GM23338 (cell line): ENCODE measurements at regions not wholly inside any gene's neighbourhood (a gene's known extent, or its start where the extent isn't known, plus 50 kb on each side); places are given as distances from the start of the nearest gene placed in this dataset.

Source experiments
- ATAC-seq: fragments of 200-7000 bp; cut with Tn5 transposase; 3 replicates; pipeline ENCODE4 v1.9.1; 2020
- DNase-seq: peaks from one replicate; pipeline ENCODE4 v3.0.0-alpha.2; 2015; ENCODE audit warnings: low spot score
- H2AFZ ChIP-seq: fragments of 200-600 bp; sonication (generic); 2 replicates; pipeline ENCODE4 v1.8.0; 2016; ENCODE audit warnings: antibody characterized with exemption, mild to moderate bottlenecking, moderate library complexity
- H3F3A ChIP-seq: fragments of 200-600 bp; sonication (generic); replicated peaks from 2 replicates; pipeline ENCODE4 v1.8.0; 2017; ENCODE audit warnings: antibody characterized with exemption, mixed run types, low read depth
- H3K27ac ChIP-seq: fragments of 200-600 bp; sonication (generic); 2 replicates; pipeline ENCODE4 v1.6.1; 2016; ENCODE audit warnings: low read depth
- H3K27me3 ChIP-seq: fragments of 200-600 bp; sonication (generic); 2 replicates; pipeline ENCODE4 v1.8.0; 2016; ENCODE audit warnings: mild to moderate bottlenecking, mixed run types, moderate library complexity; ENCODE audit not compliant: insufficient read depth
- H3K36me3 ChIP-seq: fragments of 200-600 bp; sonication (generic); 2 replicates; pipeline ENCODE4 v1.8.0; 2016; ENCODE audit warnings: mild to moderate bottlenecking; ENCODE audit not compliant: insufficient read depth
- H3K4me1 ChIP-seq: fragments of 200-600 bp; sonication (generic); 2 replicates; pipeline ENCODE4 v1.8.0; 2016; ENCODE audit warnings: mild to moderate bottlenecking, moderate library complexity; ENCODE audit not compliant: insufficient read depth
- H3K4me2 ChIP-seq: fragments of 200-600 bp; sonication (generic); 2 replicates; pipeline ENCODE4 v1.7.1; 2017; ENCODE audit warnings: mixed run types
- H3K4me3 ChIP-seq: fragments of 200-600 bp; sonication (generic); 2 replicates; pipeline ENCODE4 v1.6.1; 2016; ENCODE audit warnings: mixed run types
- H3K79me2 ChIP-seq: fragments of 200-600 bp; sonication (generic); replicated peaks from 2 replicates; pipeline ENCODE4 v1.8.0; 2017; ENCODE audit warnings: mild to moderate bottlenecking; ENCODE audit not compliant: insufficient read depth
- H3K9me2 ChIP-seq: fragments of 200-600 bp; sonication (generic); 2 replicates; pipeline ENCODE4 v1.8.0; 2017; ENCODE audit not compliant: insufficient read depth
- H4K20me1 ChIP-seq: fragments of 200-600 bp; sonication (generic); replicated peaks from 2 replicates; pipeline ENCODE4 v1.8.0; 2017; ENCODE audit warnings: mild to moderate bottlenecking; ENCODE audit not compliant: insufficient read depth
- H3K27ac Mint-ChIP-seq: 2 replicates; pipeline ENCODE4 v1.8.0; 2020; ENCODE audit warnings: inconsistent platforms, mild to moderate bottlenecking, moderate library complexity, mixed read lengths
- H3K27me3 Mint-ChIP-seq: 3 replicates; pipeline ENCODE4 v1.8.0; 2022; ENCODE audit warnings: low read depth, mild to moderate bottlenecking, moderate library complexity, mixed read lengths, inconsistent platforms; ENCODE audit not compliant: insufficient read depth, poor library complexity
- H3K36me3 Mint-ChIP-seq: 3 replicates; pipeline ENCODE4 v1.8.0; 2021; ENCODE audit warnings: low read depth, mild to moderate bottlenecking, inconsistent platforms, moderate library complexity, mixed read lengths
- H3K4me1 Mint-ChIP-seq: 3 replicates; pipeline ENCODE4 v1.8.0; 2020; ENCODE audit warnings: mild to moderate bottlenecking, inconsistent platforms, mixed read lengths
- H3K4me3 Mint-ChIP-seq: 3 replicates; pipeline ENCODE4 v1.8.0; 2021; ENCODE audit warnings: moderate library complexity, mild to moderate bottlenecking, inconsistent platforms, mixed read lengths
- H3K9me3 Mint-ChIP-seq: 3 replicates; pipeline ENCODE4 v1.8.0; 2020; ENCODE audit warnings: moderate library complexity, mild to moderate bottlenecking, inconsistent platforms, mixed read lengths
- CREB1 ChIP-seq: fragments of 250-450 bp; sonication (Bioruptor Pico); IDR thresholded peaks from 2 replicates; pipeline ENCODE4 v1.5.0; 2020; ENCODE audit warnings: low read depth, mild to moderate bottlenecking, moderate library complexity
- CTCF ChIP-seq, 2 experiments: fragments of 200-600 bp in 1 of 2; sonication (generic) in 1 of 2; conservative IDR thresholded peaks; 2 replicates each; pipeline versions ENCODE4 v1.5.1 to v1.6.1; 2016 to 2017; ENCODE audit warnings: antibody characterized with exemption in 2 of 2, low read depth in 2 of 2, mild to moderate bottlenecking in 2 of 2, moderate library complexity in 1 of 2
- EZH2 ChIP-seq: fragments of 200-600 bp; sonication (generic); IDR thresholded peaks from one replicate; pipeline ENCODE4 v1.8.0; 2017; ENCODE audit warnings: antibody characterized with exemption, mild to moderate bottlenecking, low read depth; ENCODE audit not compliant: unreplicated experiment
- EZH2phosphoT487 ChIP-seq: fragments of 200-600 bp; sonication (generic); IDR thresholded peaks from one replicate; pipeline ENCODE4 v1.8.1; 2018; ENCODE audit warnings: antibody characterized with exemption; ENCODE audit not compliant: unreplicated experiment
- JUNB ChIP-seq: IDR thresholded peaks from one replicate; pipeline ENCODE4 v1.6.1; 2016; ENCODE audit warnings: antibody characterized with exemption; ENCODE audit not compliant: unreplicated experiment
- NANOG ChIP-seq: IDR thresholded peaks from 2 replicates; pipeline ENCODE4 v1.6.1; 2016; ENCODE audit warnings: antibody characterized with exemption, borderline replicate concordance
- POLR2AphosphoS5 ChIP-seq: IDR thresholded peaks from 2 replicates; pipeline ENCODE4 v1.6.1; 2016; ENCODE audit warnings: antibody characterized with exemption, low read depth
- STAT1 ChIP-seq: IDR thresholded peaks from one replicate; pipeline ENCODE4 v1.6.1; 2016; ENCODE audit warnings: antibody characterized with exemption; ENCODE audit not compliant: unreplicated experiment
- ZNF114 ChIP-seq: fragments of 250-450 bp; sonication (Bioruptor Pico); IDR thresholded peaks from 2 replicates; pipeline ENCODE4 v1.5.0; 2020; ENCODE audit warnings: mild to moderate bottlenecking, moderate library complexity
- ZNF331 ChIP-seq: fragments of 250-450 bp; sonication (Bioruptor Pico); IDR thresholded peaks from 2 replicates; pipeline ENCODE4 v1.5.0; 2020; ENCODE audit warnings: low read depth, mild to moderate bottlenecking, moderate library complexity
- TF ChIP-seq, protein P1 (sequence below): IDR thresholded peaks from one replicate; pipeline ENCODE4 v1.6.1; 2018; ENCODE audit warnings: antibody characterized with exemption; ENCODE audit not compliant: unreplicated experiment
- TF ChIP-seq, protein P2 (sequence below): IDR thresholded peaks from 2 replicates; pipeline ENCODE4 v1.6.1; 2016; ENCODE audit warnings: antibody characterized with exemption
- TF ChIP-seq, protein P3 (sequence below): fragments of 250-450 bp; sonication (Bioruptor Pico); IDR thresholded peaks from 2 replicates; pipeline ENCODE4 v1.5.0; 2020; ENCODE audit warnings: mild to moderate bottlenecking, moderate library complexity

DNA sequence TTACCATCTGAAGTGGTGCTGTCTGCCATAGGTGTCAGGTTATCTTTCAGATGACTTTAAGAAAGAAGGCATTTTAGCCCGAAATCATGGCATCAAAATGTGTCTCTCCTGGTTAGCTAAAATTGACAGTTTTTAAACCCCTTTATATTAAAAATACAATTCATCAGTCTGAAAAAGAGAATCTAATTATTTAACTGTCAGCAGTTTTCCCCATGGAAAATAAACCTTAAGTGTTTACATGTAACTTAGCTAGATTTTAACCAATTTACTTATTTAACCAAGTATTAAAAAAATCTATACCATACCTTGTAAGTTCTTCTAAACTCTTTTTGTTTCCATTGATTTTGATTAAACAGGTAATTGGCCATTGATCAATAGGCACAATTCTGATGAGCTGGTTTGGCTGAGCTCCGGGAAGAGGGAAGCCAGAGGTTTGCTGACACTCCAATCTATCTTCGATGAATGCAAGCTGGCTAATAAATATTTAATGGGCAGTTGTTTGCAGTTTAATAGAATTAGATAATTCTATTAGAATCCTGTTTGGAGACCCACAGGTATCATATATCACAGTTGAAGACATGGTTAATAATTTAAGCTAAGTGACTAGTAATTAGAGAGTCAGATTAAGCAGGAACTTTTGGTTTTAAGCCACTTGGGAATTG, 114.0 kb downstream of the MAT2B start:
- peaks cover 2% of the 10 kb centered on the region for H3K27me3 Mint-ChIP-seq
- H3K4me1 Mint-ChIP-seq, result no peaks in the 10 kb centered on the region
- H2AFZ ChIP-seq, result no peak overlapping the region
- ATAC-seq, result no peak
- no peak overlapping the region for H3K4me3 Mint-ChIP-seq
- H3K9me2 ChIP-seq, result peaks cover 6% of the 10 kb centered on the region; the same call in 1 of the 2 replicates
- H3K4me3 ChIP-seq, result no peak overlapping the region
- no peak overlapping the region for H3K27ac ChIP-seq
- H3K27me3 ChIP-seq, result no peaks in the 10 kb centered on the region
- no peaks in the 10 kb centered on the region for H4K20me1 ChIP-seq
- no peaks in the 10 kb centered on the region for H3K36me3 ChIP-seq
- DNase-seq, result no peak
- TF ChIP-seq, protein P1, sequence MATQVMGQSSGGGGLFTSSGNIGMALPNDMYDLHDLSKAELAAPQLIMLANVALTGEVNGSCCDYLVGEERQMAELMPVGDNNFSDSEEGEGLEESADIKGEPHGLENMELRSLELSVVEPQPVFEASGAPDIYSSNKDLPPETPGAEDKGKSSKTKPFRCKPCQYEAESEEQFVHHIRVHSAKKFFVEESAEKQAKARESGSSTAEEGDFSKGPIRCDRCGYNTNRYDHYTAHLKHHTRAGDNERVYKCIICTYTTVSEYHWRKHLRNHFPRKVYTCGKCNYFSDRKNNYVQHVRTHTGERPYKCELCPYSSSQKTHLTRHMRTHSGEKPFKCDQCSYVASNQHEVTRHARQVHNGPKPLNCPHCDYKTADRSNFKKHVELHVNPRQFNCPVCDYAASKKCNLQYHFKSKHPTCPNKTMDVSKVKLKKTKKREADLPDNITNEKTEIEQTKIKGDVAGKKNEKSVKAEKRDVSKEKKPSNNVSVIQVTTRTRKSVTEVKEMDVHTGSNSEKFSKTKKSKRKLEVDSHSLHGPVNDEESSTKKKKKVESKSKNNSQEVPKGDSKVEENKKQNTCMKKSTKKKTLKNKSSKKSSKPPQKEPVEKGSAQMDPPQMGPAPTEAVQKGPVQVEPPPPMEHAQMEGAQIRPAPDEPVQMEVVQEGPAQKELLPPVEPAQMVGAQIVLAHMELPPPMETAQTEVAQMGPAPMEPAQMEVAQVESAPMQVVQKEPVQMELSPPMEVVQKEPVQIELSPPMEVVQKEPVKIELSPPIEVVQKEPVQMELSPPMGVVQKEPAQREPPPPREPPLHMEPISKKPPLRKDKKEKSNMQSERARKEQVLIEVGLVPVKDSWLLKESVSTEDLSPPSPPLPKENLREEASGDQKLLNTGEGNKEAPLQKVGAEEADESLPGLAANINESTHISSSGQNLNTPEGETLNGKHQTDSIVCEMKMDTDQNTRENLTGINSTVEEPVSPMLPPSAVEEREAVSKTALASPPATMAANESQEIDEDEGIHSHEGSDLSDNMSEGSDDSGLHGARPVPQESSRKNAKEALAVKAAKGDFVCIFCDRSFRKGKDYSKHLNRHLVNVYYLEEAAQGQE, result no peak
- no peak for TF ChIP-seq JUNB
- no peak for TF ChIP-seq POLR2AphosphoS5
- TF ChIP-seq CREB1 (CRISPR knock-in tag), result no peak
- TF ChIP-seq EZH2, result no peak
- TF ChIP-seq, protein P2, sequence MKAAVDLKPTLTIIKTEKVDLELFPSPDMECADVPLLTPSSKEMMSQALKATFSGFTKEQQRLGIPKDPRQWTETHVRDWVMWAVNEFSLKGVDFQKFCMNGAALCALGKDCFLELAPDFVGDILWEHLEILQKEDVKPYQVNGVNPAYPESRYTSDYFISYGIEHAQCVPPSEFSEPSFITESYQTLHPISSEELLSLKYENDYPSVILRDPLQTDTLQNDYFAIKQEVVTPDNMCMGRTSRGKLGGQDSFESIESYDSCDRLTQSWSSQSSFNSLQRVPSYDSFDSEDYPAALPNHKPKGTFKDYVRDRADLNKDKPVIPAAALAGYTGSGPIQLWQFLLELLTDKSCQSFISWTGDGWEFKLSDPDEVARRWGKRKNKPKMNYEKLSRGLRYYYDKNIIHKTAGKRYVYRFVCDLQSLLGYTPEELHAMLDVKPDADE, result no peak
- TF ChIP-seq, protein P3, sequence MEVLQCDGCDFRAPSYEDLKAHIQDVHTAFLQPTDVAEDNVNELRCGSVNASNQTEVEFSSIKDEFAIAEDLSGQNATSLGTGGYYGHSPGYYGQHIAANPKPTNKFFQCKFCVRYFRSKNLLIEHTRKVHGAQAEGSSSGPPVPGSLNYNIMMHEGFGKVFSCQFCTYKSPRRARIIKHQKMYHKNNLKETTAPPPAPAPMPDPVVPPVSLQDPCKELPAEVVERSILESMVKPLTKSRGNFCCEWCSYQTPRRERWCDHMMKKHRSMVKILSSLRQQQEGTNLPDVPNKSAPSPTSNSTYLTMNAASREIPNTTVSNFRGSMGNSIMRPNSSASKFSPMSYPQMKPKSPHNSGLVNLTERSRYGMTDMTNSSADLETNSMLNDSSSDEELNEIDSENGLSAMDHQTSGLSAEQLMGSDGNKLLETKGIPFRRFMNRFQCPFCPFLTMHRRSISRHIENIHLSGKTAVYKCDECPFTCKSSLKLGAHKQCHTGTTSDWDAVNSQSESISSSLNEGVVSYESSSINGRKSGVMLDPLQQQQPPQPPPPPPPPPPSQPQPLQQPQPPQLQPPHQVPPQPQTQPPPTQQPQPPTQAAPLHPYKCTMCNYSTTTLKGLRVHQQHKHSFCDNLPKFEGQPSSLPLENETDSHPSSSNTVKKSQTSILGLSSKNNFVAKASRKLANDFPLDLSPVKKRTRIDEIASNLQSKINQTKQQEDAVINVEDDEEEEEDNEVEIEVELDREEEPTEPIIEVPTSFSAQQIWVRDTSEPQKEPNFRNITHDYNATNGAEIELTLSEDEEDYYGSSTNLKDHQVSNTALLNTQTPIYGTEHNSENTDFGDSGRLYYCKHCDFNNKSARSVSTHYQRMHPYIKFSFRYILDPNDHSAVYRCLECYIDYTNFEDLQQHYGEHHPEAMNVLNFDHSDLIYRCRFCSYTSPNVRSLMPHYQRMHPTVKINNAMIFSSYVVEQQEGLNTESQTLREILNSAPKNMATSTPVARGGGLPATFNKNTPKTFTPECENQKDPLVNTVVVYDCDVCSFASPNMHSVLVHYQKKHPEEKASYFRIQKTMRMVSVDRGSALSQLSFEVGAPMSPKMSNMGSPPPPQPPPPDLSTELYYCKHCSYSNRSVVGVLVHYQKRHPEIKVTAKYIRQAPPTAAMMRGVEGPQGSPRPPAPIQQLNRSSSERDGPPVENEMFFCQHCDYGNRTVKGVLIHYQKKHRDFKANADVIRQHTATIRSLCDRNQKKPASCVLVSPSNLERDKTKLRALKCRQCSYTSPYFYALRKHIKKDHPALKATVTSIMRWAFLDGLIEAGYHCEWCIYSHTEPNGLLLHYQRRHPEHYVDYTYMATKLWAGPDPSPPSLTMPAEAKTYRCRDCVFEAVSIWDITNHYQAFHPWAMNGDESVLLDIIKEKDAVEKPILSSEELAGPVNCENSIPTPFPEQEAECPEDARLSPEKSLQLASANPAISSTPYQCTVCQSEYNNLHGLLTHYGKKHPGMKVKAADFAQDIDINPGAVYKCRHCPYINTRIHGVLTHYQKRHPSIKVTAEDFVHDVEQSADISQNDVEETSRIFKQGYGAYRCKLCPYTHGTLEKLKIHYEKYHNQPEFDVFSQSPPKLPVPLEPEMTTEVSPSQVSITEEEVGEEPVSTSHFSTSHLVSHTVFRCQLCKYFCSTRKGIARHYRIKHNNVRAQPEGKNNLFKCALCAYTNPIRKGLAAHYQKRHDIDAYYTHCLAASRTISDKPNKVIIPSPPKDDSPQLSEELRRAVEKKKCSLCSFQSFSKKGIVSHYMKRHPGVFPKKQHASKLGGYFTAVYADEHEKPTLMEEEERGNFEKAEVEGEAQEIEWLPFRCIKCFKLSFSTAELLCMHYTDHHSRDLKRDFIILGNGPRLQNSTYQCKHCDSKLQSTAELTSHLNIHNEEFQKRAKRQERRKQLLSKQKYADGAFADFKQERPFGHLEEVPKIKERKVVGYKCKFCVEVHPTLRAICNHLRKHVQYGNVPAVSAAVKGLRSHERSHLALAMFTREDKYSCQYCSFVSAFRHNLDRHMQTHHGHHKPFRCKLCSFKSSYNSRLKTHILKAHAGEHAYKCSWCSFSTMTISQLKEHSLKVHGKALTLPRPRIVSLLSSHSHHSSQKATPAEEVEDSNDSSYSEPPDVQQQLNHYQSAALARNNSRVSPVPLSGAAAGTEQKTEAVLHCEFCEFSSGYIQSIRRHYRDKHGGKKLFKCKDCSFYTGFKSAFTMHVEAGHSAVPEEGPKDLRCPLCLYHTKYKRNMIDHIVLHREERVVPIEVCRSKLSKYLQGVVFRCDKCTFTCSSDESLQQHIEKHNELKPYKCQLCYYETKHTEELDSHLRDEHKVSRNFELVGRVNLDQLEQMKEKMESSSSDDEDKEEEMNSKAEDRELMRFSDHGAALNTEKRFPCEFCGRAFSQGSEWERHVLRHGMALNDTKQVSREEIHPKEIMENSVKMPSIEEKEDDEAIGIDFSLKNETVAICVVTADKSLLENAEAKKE (CRISPR knock-in tag), result no peak
- no peak for TF ChIP-seq ZNF331
- TF ChIP-seq EZH2phosphoT487, result no peak
- no peak for TF ChIP-seq STAT1
- no peak for TF ChIP-seq ZNF114 (CRISPR knock-in tag)
- no peak for TF ChIP-seq NANOG
- no peak for TF ChIP-seq CTCF (conservative IDR thresholded peaks at IDR 0.05; ENCODE audit: low read depth in 2 of 2)
- no peaks in the 10 kb centered on the region for H3F3A ChIP-seq
- H3K4me1 ChIP-seq, result no peaks in the 10 kb centered on the region
- no peak overlapping the region for H3K4me2 ChIP-seq
- H3K79me2 ChIP-seq, result no peaks in the 10 kb centered on the region
- no peaks in the 10 kb centered on the region for H3K9me3 Mint-ChIP-seq
- H3K27ac Mint-ChIP-seq, result no peak overlapping the region
- no peaks in the 10 kb centered on the region for H3K36me3 Mint-ChIP-seq
